ENCODE measurements at regions not wholly inside any gene's neighbourhood (a gene's known extent, or its start where the extent isn't known, plus 50 kb on each side); places are given as distances from the start of the nearest gene placed in this dataset.

DNA sequence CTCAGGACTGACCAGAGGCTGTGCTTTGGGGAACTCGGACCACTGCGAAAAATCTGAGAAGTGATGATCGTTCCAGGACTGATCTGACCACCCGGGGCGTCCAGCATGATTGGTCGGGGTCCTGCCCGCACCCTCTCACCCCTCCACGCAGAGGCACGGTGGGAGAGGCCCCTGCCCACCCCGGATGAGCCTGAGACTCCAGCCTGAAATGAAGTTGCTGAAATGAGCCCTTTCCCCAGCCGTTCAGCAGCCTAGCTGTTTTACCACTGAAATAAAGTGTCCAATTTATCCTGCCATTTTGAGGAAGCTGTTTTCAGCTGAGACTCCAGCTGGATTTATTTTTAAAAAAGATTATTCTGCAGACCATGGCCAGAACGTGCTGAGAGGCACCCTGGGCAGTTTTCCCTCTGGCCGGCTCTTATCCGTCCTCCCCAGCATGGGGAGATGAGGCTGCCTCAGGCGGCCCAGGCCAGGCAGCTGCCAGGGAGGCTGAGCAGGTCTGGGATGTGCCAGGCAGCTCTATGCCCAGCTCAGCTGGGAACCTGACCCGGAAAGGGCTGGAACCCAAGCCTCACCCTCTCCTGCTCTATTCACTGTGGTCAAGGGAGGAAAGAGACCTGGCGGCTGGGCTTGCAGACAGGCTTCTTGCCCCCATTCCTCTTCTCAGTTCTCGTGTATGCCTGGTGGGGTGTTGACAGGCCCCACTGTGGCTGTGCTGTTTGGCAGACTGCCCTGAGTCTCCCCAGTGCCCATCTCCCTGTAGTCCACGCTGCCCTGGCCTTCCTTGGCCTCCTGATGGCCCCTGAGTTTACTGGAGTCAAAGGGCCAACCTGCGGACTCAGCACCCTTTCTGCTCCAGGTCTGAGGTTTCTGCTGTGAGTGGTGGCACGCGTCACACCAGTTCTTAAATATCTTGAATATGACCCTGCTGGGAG, 161.0 kb upstream of the B3GAT1 start:
- DNase-seq (ENCODE audit: low read depth in 2 of 3, low spot score in 1 of 3), result no peak

DNA sequence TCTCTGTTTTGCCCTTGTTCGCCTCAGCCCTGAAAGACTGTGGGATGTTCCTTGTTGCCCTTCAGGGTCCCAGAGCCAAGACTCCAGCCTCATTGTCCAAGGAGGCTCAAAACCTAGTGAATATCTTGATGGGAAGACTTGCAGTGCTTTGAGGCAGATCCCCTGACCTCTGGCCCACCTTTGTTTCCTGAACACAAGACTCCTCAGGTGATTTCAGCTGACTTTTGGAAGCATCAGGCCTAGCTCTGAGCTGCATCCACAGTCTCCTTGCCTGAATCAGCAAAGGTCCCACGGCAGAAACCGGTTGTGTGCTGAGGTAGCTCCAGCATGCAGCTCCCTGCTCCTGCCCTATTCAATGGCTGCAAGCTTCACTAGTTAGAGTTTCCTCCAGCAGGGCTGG, 159.3 kb upstream of the B3GAT1 start:
- no peak for DNase-seq (ENCODE audit: low read depth in 2 of 3, low spot score in 1 of 3)

DNA sequence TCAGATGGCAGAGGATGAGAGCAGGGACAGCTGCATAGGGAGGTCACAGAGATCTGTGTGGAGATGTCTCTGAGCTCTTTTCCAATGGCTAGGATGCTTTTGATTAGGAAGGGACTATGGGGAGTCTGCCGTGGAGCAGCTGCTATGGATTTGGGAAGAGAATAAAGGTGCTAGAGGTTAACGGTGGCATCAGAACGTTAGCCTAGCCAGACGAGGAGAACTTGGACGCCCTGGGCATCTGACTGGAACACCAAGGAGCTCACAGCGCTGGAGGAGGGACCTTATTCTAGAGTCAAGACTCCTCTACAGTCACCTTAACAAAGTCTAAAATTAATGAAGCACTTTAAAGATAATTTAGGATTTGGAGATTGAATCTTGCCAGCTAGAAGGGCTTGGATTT, 157.2 kb upstream of the B3GAT1 start:
- DNase-seq (ENCODE audit: low read depth in 2 of 3, low spot score in 1 of 3), result no peak

DNA sequence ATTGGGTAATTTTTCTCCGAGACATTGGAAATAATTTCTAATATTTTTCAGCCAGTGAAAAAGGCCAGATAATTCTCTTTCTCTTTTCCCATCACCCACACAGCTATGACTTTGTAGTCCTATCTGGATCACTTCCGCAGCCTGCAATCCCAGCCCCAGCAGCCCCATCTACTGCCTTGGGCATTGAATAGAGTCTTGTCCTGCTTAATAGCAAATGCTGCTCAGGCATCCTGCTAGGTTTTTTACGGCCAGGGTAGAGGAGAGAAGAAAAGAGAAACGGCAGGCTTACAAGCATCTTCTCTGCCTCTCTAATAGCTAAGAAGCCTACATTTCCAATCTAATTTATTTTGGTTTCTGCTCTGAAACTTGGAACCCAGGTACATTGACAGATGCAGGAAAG, 154.3 kb upstream of the B3GAT1 start:
- DNase-seq (ENCODE audit: low read depth in 2 of 3, low spot score in 1 of 3), result no peak

DNA sequence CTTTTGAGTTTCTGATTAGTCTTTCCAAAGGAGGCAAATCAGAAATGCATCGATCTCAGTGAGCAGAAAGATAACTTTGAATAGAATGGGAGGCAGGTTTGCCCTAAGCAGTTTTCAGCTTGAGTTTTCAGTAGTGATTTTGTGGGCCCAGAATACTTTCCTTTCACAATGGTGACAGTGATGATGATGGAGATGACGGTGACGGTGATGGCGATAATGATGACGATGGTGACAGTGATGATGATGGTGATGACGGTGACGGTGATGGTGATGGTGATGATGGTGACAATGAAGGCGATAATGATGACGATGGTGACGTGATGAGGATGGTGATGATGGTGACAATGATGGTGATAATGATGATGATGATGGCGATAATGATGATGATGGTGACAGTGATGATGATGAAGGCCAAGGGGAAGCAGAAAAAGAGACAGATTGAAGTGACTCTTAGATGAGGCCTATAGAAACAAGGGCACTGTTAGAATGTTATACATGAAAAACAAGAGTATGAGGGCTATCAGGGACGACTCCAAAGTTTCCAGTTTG, 153.4 kb upstream of the B3GAT1 start:
- no peak for DNase-seq (ENCODE audit: low read depth in 2 of 3, low spot score in 1 of 3)

DNA sequence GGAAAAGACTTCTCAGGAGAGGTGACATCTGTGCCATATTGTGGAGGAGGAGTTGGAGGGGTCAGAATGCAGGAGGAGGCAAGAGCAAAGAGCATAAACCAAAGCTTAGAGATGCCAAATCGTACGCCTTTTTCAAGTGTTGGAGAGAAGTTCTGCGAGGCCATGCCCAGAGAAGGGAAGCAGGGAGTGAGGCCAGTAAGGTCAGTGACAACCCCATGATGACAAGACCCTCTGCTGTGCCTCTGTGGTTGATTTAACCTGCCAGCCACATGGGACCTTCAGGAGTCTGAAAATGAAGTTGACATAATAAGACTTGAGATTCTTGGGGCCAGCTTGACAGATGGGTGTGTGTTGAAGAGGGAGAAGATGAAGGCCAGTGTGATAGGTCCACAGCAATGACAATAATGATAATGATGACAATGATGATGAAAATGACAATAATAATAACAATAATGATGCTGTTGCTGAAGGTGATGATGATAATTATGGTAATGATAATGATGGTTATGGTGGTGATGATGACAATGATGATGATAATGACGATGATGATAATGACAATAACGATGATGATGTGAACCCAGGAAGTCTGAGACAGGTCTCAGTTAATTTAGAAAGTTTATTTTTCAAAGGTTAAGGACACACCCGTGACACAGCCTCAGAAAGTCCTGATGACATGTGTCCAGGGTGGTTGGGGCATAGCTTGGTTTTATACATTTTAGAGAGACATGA, 152.6 kb upstream of the B3GAT1 start:
- no peak for DNase-seq (ENCODE audit: low read depth in 2 of 3, low spot score in 1 of 3)

DNA sequence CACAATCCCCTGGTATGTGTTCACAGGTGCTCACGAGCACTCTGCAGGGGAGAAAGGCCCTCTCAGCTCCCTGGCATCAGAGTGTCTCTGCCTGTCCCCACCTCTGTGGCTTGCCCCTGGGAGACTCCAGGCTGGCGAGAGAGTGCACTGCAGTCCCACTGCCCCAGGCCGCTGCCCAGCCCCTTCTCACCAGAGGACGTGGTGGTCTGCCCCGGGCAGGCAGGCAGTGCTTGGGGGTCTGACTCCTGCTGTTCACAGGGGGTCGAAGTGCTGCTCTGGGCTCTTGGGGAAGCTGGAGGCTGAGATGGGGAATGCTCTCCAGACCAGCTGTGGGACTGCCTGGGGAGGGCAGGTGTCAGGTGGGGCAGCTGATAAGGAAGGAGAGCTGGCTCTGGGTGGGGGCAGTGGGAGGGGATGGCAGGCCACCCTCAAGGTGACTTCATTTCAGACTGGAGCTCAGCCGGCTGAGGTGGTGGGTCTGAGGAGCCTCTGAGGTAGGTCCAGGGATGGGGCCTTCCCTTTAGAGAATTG, 151.0 kb upstream of the B3GAT1 start:
- DNase-seq (ENCODE audit: low read depth in 2 of 3, low spot score in 1 of 3), result no peak

DNA sequence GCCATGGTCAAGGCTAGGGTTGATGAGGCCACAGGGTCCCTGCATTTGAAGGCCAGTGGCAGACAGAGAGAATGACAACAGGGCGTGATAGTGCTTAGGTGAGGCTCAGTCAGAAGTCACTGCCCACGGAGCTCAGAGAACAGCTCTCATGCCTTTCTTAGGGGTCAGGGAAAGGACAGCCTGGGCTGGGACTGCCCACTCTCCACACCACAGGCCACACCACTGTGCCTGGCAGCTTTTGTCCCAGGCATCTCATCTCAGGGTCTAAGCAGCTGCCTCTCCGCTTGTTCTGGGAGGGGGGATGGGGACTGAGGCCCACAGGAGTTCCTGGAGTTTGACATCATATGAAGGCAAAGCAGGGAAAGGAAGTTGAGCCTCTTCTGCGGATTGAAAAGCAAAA, 150.2 kb upstream of the B3GAT1 start:
- DNase-seq (ENCODE audit: low read depth in 2 of 3, low spot score in 1 of 3), result no peak

DNA sequence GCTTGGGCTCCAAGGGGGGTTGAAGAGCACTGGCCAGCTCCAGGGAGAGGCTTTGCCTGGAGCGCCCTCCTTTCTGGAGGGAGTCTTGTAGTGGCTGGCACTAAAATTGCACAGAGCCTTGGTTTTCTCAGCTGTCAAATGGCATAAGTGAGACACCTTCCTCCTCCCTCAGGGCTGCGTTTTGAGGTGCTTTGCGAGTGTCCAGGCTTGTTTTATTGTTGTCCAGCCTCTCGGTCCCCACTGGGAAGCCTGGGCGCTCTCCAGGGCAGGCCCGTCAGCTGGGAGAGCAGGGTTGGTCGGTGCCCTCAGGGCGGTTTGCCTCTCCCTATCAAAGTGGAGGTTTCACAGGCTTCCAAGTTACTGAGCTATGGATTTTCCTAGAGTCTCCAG, 149.3 kb upstream of the B3GAT1 start:
- DNase-seq (ENCODE audit: low read depth in 2 of 3, low spot score in 1 of 3), result no peak

DNA sequence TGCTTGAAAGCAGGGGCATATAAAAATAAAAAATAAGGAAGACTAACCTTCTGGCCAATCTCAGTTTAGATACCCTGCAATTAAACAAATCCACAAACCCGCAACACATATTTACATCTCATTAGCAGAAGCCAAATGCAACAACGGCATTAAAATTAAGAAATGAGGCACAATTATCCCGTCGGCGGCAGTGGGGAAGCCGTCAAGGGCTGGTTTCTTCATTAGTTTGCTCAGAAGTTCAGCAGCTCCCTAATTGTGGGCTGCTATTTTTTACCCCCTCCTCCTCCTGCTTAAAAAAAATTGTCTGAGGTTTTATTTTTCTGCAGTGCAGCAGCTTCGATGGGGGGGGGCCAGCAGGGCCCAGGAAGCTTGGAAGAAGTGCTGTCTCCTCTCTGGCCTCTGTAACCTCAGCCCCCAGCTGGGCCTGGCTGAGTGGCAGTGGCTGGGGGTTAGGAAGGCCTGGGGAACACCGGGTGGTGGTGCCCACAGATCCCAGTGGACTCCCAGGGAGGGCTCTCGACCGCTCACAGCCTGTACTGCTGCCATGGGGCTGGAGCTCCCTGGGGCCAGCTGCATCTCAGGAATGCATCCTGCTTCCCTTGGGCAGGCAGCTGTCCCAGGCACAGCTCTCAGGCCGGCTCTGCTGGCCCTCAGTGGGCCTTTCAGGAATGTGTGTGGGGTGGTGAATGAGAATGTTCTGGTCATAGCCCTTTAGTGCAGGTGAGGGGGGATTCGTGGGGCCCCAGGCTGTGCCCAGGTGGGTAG, 148.7 kb upstream of the B3GAT1 start:
- no peak for DNase-seq (ENCODE audit: low read depth in 2 of 3, low spot score in 1 of 3)

DNA sequence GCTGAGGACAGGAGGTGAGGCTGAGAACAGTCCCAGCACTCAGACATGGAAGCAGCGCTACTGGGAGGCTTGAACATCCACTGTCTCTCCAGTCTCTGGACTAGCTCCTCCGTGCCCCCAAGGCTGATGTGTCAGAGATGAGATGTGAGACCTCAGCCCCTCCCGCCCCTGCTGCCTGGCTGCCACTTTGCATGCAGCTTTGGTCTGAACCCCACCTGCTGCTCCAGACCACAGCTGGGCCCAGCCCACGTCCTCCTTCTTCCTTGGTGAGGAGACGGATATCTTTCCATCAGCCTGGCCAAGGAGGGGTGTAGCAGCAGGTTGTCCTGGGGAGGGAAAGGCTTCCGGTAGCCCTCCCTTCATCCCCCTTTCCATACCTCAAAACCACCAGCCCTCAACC, 148.0 kb upstream of the B3GAT1 start:
- DNase-seq (ENCODE audit: low read depth in 2 of 3, low spot score in 1 of 3), result no peak

DNA sequence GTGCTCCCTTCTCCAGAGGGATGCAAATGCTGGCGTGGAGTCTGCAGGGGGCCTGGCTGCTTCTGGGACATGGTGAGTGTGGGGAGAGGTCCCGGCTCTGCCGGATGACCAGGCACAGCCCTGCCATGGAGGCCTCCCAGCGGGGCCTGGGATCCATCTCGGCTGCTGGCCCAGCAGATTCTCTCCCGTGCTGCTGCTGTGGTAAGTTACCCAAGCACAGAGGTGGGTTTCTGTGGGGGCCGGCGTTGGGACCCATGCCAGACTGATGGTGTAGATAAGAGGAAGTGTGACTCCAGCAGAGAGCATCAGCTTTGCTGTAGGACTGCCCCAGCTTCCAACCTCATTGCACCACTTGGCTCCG, 147.5 kb upstream of the B3GAT1 start:
- DNase-seq (ENCODE audit: low read depth in 2 of 3, low spot score in 1 of 3), result no peak

DNA sequence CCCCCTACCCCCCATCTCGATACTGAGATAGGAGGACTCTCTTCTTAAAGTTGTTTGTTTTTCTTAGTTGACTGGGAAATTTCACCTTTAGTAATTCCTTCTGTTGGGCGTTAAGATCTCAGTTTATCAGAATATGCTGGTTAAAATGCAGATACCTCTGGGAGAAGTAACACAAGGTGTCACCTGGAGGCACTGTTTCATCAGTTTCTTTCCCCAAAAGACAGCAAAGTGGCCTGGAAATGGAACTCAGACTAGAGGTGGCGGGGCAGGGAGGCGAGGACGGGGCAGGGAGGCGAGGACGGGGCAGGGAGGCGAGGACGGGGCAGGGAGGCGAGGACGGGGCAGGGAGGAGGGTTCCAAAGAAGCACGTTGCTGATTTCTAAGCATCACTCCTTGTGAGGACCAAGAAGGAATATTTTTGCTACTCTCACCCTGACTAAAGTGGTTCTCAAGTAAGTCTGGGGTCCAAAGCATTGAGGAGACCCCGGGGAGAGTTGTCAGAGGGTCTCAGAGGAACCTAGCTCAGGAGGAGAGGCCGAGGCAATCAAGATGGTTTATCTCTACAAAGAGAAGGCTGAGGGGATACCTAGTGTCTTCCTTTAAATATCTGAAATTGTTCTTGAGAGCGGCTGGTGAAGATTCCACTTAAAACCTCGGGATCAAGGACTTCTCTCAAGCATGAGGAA, 147.0 kb upstream of the B3GAT1 start:
- DNase-seq (ENCODE audit: low read depth in 2 of 3, low spot score in 1 of 3), result no peak

DNA sequence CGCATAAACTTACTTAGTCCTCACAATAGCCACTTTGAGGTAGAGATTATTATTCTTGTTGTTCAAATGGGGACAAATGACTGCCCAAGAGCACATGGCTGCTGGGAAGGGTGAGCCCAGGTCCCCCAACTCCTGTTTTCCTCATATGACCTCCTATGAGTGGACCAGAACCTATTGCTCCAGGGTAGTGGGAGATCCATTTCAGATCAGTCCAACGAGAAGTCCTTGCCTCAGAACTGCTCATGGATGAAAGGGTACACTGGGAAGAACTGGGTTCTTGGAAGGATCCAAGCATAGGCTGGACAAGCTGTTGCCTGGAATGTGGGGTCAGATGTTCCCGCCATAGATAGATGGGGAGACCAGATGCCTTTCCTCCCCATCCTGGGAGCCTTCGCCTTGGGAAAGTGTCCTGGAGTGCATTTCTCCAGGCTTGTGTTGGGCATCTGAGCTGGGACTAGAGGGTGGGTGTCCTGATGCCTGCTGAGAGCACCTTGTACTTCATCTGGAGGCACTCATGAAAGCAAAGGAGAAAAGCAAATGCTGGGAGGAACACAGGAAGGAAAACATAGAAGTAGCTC, 146.3 kb upstream of the B3GAT1 start:
- no peak for DNase-seq (ENCODE audit: low read depth in 2 of 3, low spot score in 1 of 3)

DNA sequence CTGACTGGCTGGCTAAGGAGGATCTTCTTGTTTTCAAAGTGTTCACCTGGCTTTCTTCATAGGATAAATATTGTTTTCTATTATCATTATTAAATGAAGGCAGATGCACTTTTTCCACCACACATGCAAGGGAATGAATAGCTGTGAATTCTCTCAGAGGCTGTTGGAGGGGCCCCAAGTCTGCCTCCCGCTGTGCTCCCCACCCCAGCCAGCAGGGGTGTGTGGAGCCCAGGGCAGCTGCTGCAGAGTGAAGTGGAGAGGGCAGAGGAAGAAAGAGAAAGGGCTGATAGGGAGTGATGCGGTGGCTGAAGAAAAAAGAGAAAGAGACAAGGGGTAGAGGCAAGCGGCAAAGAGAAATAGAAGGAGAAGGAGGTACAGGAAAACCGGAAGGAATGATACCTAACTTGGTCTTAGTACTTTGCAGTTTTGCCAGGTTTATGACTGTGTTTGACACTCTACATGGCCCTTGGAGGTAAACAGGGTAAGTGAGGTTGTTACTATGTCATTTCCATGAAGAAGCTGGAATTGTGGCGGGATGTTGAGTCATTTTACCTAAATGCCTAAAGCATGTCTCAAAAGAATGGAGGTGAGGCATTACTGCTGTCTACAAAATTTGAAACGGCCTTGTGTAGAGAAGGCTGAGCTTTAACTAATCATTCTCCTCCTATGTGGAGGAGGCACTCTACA, 145.7 kb upstream of the B3GAT1 start:
- no peak for DNase-seq (ENCODE audit: low read depth in 2 of 3, low spot score in 1 of 3)

DNA sequence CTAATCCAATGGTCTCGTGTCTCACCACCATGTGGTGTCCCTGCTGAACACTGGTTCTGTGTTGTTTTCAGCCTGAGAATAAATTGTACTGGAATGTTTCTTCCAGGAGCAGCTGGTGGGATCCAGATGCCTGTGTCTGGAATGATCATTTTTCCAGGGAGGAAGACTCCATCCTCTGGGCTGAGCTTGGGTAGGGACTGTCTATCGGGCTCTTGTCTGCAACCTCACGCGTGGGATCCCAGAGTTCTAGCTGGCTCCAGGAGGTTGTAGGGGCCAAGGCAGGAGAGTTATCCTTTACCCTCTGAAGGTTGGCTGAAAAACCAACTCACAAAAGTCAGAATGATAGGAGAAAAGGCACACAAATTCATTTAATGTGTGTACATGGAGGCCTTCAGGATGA, 144.1 kb upstream of the B3GAT1 start:
- DNase-seq (ENCODE audit: low read depth in 2 of 3, low spot score in 1 of 3), result no peak

DNA sequence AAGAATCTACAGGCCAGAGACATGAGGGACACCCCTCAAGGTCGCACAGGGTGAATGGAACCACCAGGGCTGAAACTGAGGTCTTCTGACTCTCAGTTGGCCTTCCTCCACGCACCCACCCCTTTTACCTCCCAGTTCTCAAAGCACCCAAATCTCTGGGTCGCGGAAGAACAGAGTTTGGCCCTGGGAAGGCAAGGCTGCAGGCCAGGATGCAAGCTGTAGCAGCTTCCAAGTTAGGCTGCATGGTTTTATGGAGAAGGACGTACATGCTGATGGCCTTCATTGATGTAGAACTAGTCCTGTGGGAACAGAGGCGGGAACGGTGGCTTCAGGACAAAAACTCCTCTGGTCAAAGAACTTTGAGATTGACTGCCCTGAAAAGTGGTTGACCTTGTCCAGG, 143.5 kb upstream of the B3GAT1 start:
- DNase-seq (ENCODE audit: low read depth in 2 of 3, low spot score in 1 of 3), result no peak

DNA sequence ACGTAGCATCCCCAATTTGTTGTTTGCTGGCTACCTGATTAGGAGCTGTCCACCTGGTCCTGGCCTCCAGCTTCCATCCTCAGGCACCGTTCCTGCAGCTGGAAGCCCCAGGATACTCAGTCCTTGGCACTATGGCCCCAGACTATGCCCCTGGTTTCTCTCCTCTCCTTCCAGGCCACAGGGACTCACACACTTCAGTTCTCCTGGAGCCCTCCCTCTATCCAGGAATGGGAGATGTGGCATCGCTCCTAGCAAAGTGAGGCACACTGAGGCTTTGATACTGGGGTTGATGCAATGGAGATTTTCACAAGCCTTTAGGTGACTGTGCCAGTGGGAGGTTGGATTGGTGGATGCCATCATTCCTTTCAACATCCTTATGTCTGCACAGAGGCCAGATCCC, 142.8 kb upstream of the B3GAT1 start:
- DNase-seq (ENCODE audit: low read depth in 2 of 3, low spot score in 1 of 3), result no peak

DNA sequence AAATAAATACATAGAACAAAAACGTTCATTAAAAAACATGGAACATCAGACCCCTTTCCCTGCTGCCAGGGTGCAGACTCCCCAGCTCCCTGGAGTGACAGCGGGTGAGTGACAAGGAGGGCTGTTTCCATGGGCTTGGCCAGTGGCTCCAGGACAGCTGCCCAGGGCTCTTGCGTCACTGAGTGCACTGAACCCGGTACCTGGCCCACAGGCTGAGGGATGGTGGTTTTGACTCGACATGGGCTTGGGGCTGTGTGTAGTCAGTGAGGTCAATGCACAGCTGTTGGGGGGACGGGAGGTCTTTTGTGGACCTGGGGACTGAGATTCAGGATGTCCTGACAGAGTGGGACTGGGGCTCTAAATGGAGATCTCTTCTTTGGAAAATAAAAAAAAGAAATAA, 142.1 kb upstream of the B3GAT1 start:
- DNase-seq (ENCODE audit: low read depth in 2 of 3, low spot score in 1 of 3), result no peak

DNA sequence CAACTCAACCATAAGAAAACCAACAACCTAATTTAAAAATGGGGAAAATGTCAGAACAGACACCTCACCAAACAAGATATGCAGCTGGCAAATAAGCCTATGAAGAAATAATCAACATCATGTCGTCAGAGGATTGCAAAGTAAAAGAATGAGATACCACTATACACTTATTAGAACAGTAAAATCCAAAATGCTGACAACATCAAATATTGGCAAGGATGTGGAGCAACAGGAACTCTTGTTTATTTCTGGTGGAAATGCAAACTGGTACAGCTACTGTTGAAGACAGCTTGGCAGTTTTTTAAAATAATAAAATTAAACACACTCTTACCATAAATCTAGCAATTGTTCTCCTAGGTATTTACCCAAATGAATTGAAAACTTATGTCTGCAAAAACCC, 140.7 kb upstream of the B3GAT1 start:
- no peak for DNase-seq (ENCODE audit: low read depth in 2 of 3, low spot score in 1 of 3)

Data from stimulated activated CD4-positive, alpha-beta T cell treated with anti-CD3 and anti-CD28 coated beads, Interleukin-12 subunit alpha, Interleukin-12 subunit beta, amount 100 ng/mL, for 48 hours (primary cell).